ENCODE measurements at regions not wholly inside any gene's neighbourhood (a gene's known extent, or its start where the extent isn't known, plus 50 kb on each side); places are given as distances from the start of the nearest gene placed in this dataset.

GRCh38 chr2:19299522-19299921 is 58.9 kb downstream of the OSR1 start:
- TF ChIP-seq EP400 (IDR thresholded peaks at IDR 0.05) (no peak), ZNF140 (CRISPR knock-in tag; IDR thresholded peaks at IDR 0.05) (no peak), JUNB (CRISPR knock-in tag; conservative IDR thresholded peaks at IDR 0.05) (no peak), HMG20B (CRISPR knock-in tag; IDR thresholded peaks at IDR 0.05) (no peak), ZNF507 (tag; conservative IDR thresholded peaks at IDR 0.05) (no peak), ZNF318 (IDR thresholded peaks at IDR 0.05; ENCODE audit: borderline replicate concordance in 1 of 2, low read depth in 1 of 2) (no peak), ELK1 (CRISPR knock-in tag; IDR thresholded peaks at IDR 0.05) (no peak), SMAD3 (CRISPR knock-in tag; conservative IDR thresholded peaks at IDR 0.05) (no peak)
